ENCODE measurements at regions not wholly inside any gene's neighbourhood (a gene's known extent, or its start where the extent isn't known, plus 50 kb on each side); places are given as distances from the start of the nearest gene placed in this dataset.

GRCh38 chr3:127464642-127465041 lies 125.9 kb downstream of the TPRA1 start:
- no peaks in the 10 kb centered on the region for H4K20me1 ChIP-seq (ENCODE audit: control insufficient read depth, insufficient read depth, insufficient read length)
- H4K8ac ChIP-seq (replicated peaks; ENCODE audit: insufficient read length, low read depth, low read length): no peak overlapping the region
- DNase-seq: no peak
- TF ChIP-seq CTCF (conservative IDR thresholded peaks at IDR 0.05): no peak
- H3K27me3 ChIP-seq (ENCODE audit: insufficient read depth, low read length): no peaks in the 10 kb centered on the region
- H3K23ac ChIP-seq (ENCODE audit: insufficient read length, low read depth, low read length): no peak overlapping the region
- no peak overlapping the region for H3K27ac ChIP-seq (ENCODE audit: insufficient read length, low read depth, low read length)
- peaks cover 7% of the 10 kb centered on the region in 2 experiments for H3K9me3 Mint-ChIP-seq
- H3T11ph ChIP-seq (ENCODE audit: low read length): no peak overlapping the region
- H3K27ac Mint-ChIP-seq: no peak overlapping the region
- no peak overlapping the region for H3K4me3 Mint-ChIP-seq
- no peaks in the 10 kb centered on the region for H3K23me2 ChIP-seq (ENCODE audit: insufficient read length, low read depth, low read length, poor library complexity, severe bottlenecking)
- no peak overlapping the region for H3K18ac ChIP-seq (ENCODE audit: insufficient read length, low read depth, low read length)
- no peak overlapping the region for H2BK20ac ChIP-seq (ENCODE audit: low read depth, low read length, poor library complexity, severe bottlenecking)
- no peak overlapping the region for H3K4me2 ChIP-seq (ENCODE audit: insufficient read depth, insufficient read length, low read length)
- H4K5ac ChIP-seq (ENCODE audit: insufficient read length, low read depth, low read length): no peak overlapping the region
- no peak overlapping the region for H2BK5ac ChIP-seq (ENCODE audit: insufficient read length, low read length)
- no peak overlapping the region for H2BK120ac ChIP-seq (ENCODE audit: low read depth, low read length, poor library complexity, severe bottlenecking)
- H3K27me3 Mint-ChIP-seq (ENCODE audit: low read depth): peaks cover 21% of the 10 kb centered on the region
- no CpG with 5 or more reads among the region's 7 CpGs for WGBS (ENCODE audit: extremely low coverage, insufficient read length, low lambda C conversion rate)
- peaks cover 3 to 8% (median 7%) of the 10 kb centered on the region in 3 experiments; a peak in 6 of 7 replicates for H3K36me3 Mint-ChIP-seq (ENCODE audit: insufficient read depth in 1 of 3, low read depth in 3 of 3)
- H3K79me1 ChIP-seq (ENCODE audit: insufficient read depth, low read depth, low read length, poor library complexity, severe bottlenecking): no peaks in the 10 kb centered on the region
- H3K4ac ChIP-seq (ENCODE audit: low read depth, low read length): no peak overlapping the region
- H2AFZ ChIP-seq (ENCODE audit: low read length): no peak overlapping the region
- no peak overlapping the region for H3K56ac ChIP-seq (ENCODE audit: insufficient read length, low read depth, low read length)
- no peaks in the 10 kb centered on the region for H3K79me2 ChIP-seq (ENCODE audit: insufficient read depth, low read length)
- H2BK15ac ChIP-seq (ENCODE audit: low read depth, low read length): no peak overlapping the region
- H3K4me1 Mint-ChIP-seq: peaks cover 8 to 19% of the 10 kb centered on the region in 2 experiments
- H3K4me1 ChIP-seq (ENCODE audit: insufficient read depth, low read length): no peaks in the 10 kb centered on the region
- no peaks in the 10 kb centered on the region for H3K9me3 ChIP-seq (ENCODE audit: control insufficient read depth, low read depth, low read length)
- H3K14ac ChIP-seq (ENCODE audit: insufficient read depth, low read length): no peak overlapping the region
- H2AK5ac ChIP-seq (ENCODE audit: insufficient read length, low read length): no peak overlapping the region
- H2BK12ac ChIP-seq (ENCODE audit: insufficient read length, low read depth, low read length): no peak overlapping the region
- no peak overlapping the region for H4K91ac ChIP-seq (ENCODE audit: insufficient read length, low read depth, low read length)
- no peak overlapping the region for H3K9ac ChIP-seq (ENCODE audit: extremely low read depth, insufficient read length, low read length)
